ENCODE measurements at regions not wholly inside any gene's neighbourhood (a gene's known extent, or its start where the extent isn't known, plus 50 kb on each side); places are given as distances from the start of the nearest gene placed in this dataset.
A peak's percentile ranks its signal among the peaks of the same experiment; 100 is the strongest.

DNA sequence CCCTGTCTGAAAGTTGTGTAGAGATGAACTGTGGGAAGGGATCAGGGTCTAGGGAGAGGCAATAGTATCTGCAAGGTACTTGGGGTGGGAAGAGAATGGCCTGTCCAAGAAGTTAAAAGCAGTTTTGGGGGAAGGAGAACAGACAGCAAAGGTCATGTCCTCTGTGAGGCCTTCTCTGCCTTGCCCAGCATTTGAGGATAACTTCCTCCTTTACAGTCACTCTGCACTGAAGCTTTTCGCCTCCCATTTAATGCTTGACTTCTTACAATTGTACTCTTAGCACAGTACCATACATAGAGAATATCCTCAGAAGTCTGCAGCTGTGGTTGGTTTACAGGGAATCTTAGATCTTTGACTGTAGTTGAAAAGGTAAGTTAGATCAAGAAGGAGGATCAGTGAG lies 121.8 kb upstream of the AP1S2 start:
- Histone ChIP-seq H3K79me2 (ENCODE audit: low read length) (no peaks in the 10 kb centered on the region), H2AFZ (ENCODE audit: low read length) (no peak overlapping the region)

DNA sequence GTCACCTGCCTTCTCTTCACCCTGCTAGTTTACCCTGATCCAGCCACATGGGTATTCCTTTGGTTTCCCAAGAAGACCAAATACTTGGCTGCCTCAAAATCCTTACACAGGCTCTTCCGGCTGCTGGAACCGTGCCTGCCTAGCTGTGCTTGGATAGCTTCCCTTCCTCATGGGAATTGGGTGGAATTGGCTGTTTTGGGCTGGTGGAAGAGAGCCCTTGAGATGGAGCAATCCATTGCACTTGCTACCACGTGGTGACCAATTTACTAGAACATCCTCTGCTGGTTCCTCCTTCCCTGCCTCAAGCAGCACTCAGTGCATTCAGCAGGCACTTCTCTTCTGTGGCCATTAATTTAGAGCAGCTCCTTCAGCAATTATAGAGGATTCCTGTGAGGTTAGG lies 119.3 kb upstream of the AP1S2 start:
- Histone ChIP-seq H3K4me3 (ENCODE audit: low read length) (no peak overlapping the region), H3K4me1 (ENCODE audit: low read length) (no peaks in the 10 kb centered on the region; the same call in 1 of the 2 replicates), H3K9me3 (ENCODE audit: low read length) (no peaks in the 10 kb centered on the region), H3K27me3 (ENCODE audit: low read length) (no peaks in the 10 kb centered on the region), H3K79me2 (ENCODE audit: low read length) (no peaks in the 10 kb centered on the region), H2AFZ (ENCODE audit: low read length) (no peak overlapping the region), H3K9ac (ENCODE audit: low read length) (no peak overlapping the region), H3K27ac (ENCODE audit: low read length) (no peak overlapping the region), H3K36me3 (ENCODE audit: insufficient read depth, low read length) (no peaks in the 10 kb centered on the region), H3K4me2 (ENCODE audit: low read depth, low read length, poor library complexity, severe bottlenecking) (no peak overlapping the region), H3K9me2 (replicated peaks; ENCODE audit: insufficient read depth, low read length) (no peaks in the 10 kb centered on the region), H4K20me1 (ENCODE audit: insufficient read depth, low read depth, low read length) (no peaks in the 10 kb centered on the region)
- DNase-seq: no peak

More for the DNA sequence above, 121.8 kb upstream of the AP1S2 start:
- DNase-seq: no peak
- no peak overlapping the region for H3K27ac ChIP-seq (ENCODE audit: low read length)
- no peaks in the 10 kb centered on the region for H4K20me1 ChIP-seq (ENCODE audit: insufficient read depth, low read depth, low read length)
- H3K27me3 ChIP-seq (ENCODE audit: low read length): no peaks in the 10 kb centered on the region
- H3K4me1 ChIP-seq (ENCODE audit: low read length): no peaks in the 10 kb centered on the region; the same call in 1 of the 2 replicates
- H3K36me3 ChIP-seq (ENCODE audit: insufficient read depth, low read length): no peaks in the 10 kb centered on the region
- H3K4me3 ChIP-seq (ENCODE audit: low read length): no peak overlapping the region
- H3K9me2 ChIP-seq (replicated peaks; ENCODE audit: insufficient read depth, low read length): no peaks in the 10 kb centered on the region
- H3K9ac ChIP-seq (ENCODE audit: low read length): no peak overlapping the region
- no peaks in the 10 kb centered on the region for H3K9me3 ChIP-seq (ENCODE audit: low read length)
- H3K4me2 ChIP-seq (ENCODE audit: low read depth, low read length, poor library complexity, severe bottlenecking): no peak overlapping the region

DNA sequence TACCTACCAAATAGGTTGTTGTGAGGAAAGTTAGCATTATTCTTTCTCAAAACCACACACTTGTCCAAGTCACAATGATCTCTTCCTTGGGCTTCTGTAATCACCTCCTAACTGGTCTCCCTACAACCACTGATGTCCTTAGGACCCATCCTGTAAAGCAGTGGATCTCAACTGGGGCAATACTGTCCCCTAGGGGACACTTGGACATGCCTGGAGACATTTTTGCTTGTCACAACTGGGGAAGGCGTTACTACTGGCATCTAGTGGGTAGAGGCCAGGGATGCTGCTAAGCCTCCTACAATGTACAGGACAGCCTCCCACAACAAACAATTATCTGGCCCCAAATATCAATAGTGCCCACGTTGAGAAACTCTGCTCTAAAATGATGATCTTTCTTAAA lies 118.7 kb upstream of the AP1S2 start:
- Histone ChIP-seq H2AFZ (ENCODE audit: low read length) (no peak overlapping the region), H3K9ac (ENCODE audit: low read length) (no peak overlapping the region), H3K9me3 (ENCODE audit: low read length) (no peaks in the 10 kb centered on the region), H4K20me1 (ENCODE audit: insufficient read depth, low read depth, low read length) (no peaks in the 10 kb centered on the region), H3K27ac (ENCODE audit: low read length) (no peak overlapping the region), H3K27me3 (ENCODE audit: low read length) (no peaks in the 10 kb centered on the region), H3K79me2 (ENCODE audit: low read length) (no peaks in the 10 kb centered on the region), H3K4me3 (ENCODE audit: low read length) (no peak overlapping the region), H3K4me1 (ENCODE audit: low read length) (no peaks in the 10 kb centered on the region; the same call in 1 of the 2 replicates), H3K36me3 (ENCODE audit: insufficient read depth, low read length) (no peaks in the 10 kb centered on the region), H3K9me2 (replicated peaks; ENCODE audit: insufficient read depth, low read length) (no peaks in the 10 kb centered on the region), H3K4me2 (ENCODE audit: low read depth, low read length, poor library complexity, severe bottlenecking) (no peak overlapping the region)
- peak; percentile 77 for DNase-seq

DNA sequence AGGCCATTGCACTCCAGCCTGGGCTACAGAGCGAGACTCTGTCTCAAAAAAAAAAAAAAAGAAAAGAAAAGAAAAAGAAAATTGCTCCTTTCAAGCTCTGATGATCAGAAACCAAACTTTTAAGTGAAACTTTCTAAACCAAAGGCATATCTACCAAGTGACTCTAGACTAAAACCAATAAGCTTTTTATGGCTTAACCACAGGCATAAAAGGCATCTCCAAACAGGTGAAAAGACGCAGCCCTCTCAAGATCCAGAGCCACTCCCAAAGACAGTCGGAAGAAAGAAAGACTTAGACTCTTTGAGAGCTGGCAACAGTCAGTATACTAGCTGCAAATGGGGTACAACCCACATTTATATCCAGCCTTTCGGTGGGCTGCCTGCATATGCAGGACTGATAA lies 117.1 kb upstream of the AP1S2 start:
- Histone ChIP-seq H3K36me3 (ENCODE audit: insufficient read depth, low read length) (no peaks in the 10 kb centered on the region), H3K27ac (ENCODE audit: low read length) (no peak overlapping the region), H3K27me3 (ENCODE audit: low read length) (no peaks in the 10 kb centered on the region), H3K9me2 (replicated peaks; ENCODE audit: insufficient read depth, low read length) (no peaks in the 10 kb centered on the region), H4K20me1 (ENCODE audit: insufficient read depth, low read depth, low read length) (no peaks in the 10 kb centered on the region), H3K79me2 (ENCODE audit: low read length) (no peaks in the 10 kb centered on the region), H2AFZ (ENCODE audit: low read length) (no peak overlapping the region), H3K4me2 (ENCODE audit: low read depth, low read length, poor library complexity, severe bottlenecking) (no peak overlapping the region), H3K4me1 (ENCODE audit: low read length) (no peaks in the 10 kb centered on the region; the same call in 1 of the 2 replicates), H3K4me3 (ENCODE audit: low read length) (no peak overlapping the region), H3K9me3 (ENCODE audit: low read length) (no peaks in the 10 kb centered on the region), H3K9ac (ENCODE audit: low read length) (no peak overlapping the region)
- DNase-seq: no peak

DNA sequence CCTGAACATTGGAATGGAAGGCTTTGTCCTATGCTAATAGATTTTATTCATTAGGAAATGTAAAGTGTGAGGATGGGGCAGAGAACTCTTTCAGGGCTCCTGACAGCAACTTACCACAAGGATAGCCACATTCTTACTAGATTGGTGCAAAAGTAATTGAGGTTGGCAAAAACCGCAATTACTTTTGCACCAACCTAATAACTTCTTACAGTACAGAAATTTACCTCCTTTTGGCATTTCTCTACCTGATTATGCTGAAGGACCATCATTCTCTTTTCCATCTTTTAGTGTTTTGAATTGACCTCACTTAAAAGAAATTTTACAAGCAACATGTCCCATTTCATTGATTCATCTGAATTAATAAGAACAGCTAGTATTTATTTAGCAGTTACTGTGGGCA lies 109.2 kb upstream of the AP1S2 start:
- no peak for DNase-seq
- H3K9ac ChIP-seq (ENCODE audit: low read length): no peak overlapping the region
- H3K4me2 ChIP-seq (ENCODE audit: low read depth, low read length, poor library complexity, severe bottlenecking): no peak overlapping the region
- H3K36me3 ChIP-seq (ENCODE audit: insufficient read depth, low read length): no peaks in the 10 kb centered on the region
- H3K27me3 ChIP-seq (ENCODE audit: low read length): no peaks in the 10 kb centered on the region
- no peaks in the 10 kb centered on the region for H3K79me2 ChIP-seq (ENCODE audit: low read length)
- no peaks in the 10 kb centered on the region for H3K9me2 ChIP-seq (replicated peaks; ENCODE audit: insufficient read depth, low read length)
- no peak overlapping the region for H3K4me3 ChIP-seq (ENCODE audit: low read length)
- H3K9me3 ChIP-seq (ENCODE audit: low read length): no peaks in the 10 kb centered on the region
- no peaks in the 10 kb centered on the region for H4K20me1 ChIP-seq (ENCODE audit: insufficient read depth, low read depth, low read length)
- no peaks in the 10 kb centered on the region for H3K4me1 ChIP-seq (ENCODE audit: low read length)
- no peak overlapping the region for H2AFZ ChIP-seq (ENCODE audit: low read length)
- H3K27ac ChIP-seq (ENCODE audit: low read length): no peak overlapping the region

DNA sequence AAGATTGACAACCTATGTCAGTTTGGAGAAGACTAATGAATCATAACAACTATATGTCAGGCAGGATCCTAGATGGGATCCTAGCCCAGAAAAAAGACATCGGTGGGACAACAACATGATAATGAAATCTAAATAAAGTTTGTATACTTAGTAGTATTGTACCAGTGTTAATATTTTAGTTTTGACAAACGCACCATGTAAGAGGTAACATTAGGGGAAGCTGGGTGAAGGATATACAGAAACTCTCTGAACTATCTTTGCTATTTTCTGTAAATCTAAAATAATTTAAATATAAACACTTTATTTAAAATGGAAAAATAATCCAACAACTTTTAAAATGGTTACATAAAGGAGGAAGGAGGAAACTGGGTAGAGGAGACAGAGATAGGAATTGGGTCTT lies 105.6 kb upstream of the AP1S2 start:
- H3K4me3 ChIP-seq (ENCODE audit: low read length): no peak overlapping the region
- H4K20me1 ChIP-seq (ENCODE audit: insufficient read depth, low read depth, low read length): no peaks in the 10 kb centered on the region
- H3K36me3 ChIP-seq (ENCODE audit: insufficient read depth, low read length): no peaks in the 10 kb centered on the region
- no peak overlapping the region for H3K27ac ChIP-seq (ENCODE audit: low read length)
- H3K79me2 ChIP-seq (ENCODE audit: low read length): no peaks in the 10 kb centered on the region
- H3K9me3 ChIP-seq (ENCODE audit: low read length): no peaks in the 10 kb centered on the region
- no peak overlapping the region for H2AFZ ChIP-seq (ENCODE audit: low read length)
- H3K4me2 ChIP-seq (ENCODE audit: low read depth, low read length, poor library complexity, severe bottlenecking): no peak overlapping the region
- no peak overlapping the region for H3K9ac ChIP-seq (ENCODE audit: low read length)
- no peaks in the 10 kb centered on the region for H3K4me1 ChIP-seq (ENCODE audit: low read length)
- H3K27me3 ChIP-seq (ENCODE audit: low read length): no peaks in the 10 kb centered on the region
- no peak for DNase-seq
- no peaks in the 10 kb centered on the region for H3K9me2 ChIP-seq (replicated peaks; ENCODE audit: insufficient read depth, low read length)

DNA sequence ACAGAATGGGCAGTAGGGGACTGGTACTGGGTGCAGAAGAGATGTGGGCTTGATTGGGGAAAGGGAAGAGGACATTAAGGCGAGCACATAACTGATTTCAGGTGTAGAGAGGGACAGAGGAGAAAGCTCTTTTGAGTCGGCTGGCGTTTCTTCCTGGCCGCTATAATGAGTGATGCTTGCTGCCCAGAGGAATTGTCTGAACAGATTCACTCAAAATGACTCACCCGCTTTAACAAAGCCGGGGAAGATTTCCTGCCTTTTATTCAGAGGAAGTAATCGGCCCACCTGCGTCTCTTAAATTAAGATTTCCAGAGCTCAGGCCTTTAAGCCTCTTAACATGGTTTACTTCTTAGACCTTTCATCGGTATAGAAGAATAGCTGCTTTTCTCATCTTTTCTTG lies 102.1 kb upstream of the AP1S2 start:
- no peaks in the 10 kb centered on the region for H3K9me3 ChIP-seq (ENCODE audit: low read length)
- H3K4me3 ChIP-seq (ENCODE audit: low read length): no peak overlapping the region
- no peaks in the 10 kb centered on the region for H3K36me3 ChIP-seq (ENCODE audit: insufficient read depth, low read length)
- no peak overlapping the region for H3K9ac ChIP-seq (ENCODE audit: low read length)
- no peaks in the 10 kb centered on the region for H4K20me1 ChIP-seq (ENCODE audit: insufficient read depth, low read depth, low read length)
- no peaks in the 10 kb centered on the region for H3K9me2 ChIP-seq (replicated peaks; ENCODE audit: insufficient read depth, low read length)
- no peak for DNase-seq
- no peak overlapping the region for H2AFZ ChIP-seq (ENCODE audit: low read length)
- no peaks in the 10 kb centered on the region for H3K27me3 ChIP-seq (ENCODE audit: low read length)
- no peaks in the 10 kb centered on the region for H3K4me1 ChIP-seq (ENCODE audit: low read length)
- no peak overlapping the region for H3K4me2 ChIP-seq (ENCODE audit: low read depth, low read length, poor library complexity, severe bottlenecking)
- H3K27ac ChIP-seq (ENCODE audit: low read length): no peak overlapping the region
- no peaks in the 10 kb centered on the region for H3K79me2 ChIP-seq (ENCODE audit: low read length)

DNA sequence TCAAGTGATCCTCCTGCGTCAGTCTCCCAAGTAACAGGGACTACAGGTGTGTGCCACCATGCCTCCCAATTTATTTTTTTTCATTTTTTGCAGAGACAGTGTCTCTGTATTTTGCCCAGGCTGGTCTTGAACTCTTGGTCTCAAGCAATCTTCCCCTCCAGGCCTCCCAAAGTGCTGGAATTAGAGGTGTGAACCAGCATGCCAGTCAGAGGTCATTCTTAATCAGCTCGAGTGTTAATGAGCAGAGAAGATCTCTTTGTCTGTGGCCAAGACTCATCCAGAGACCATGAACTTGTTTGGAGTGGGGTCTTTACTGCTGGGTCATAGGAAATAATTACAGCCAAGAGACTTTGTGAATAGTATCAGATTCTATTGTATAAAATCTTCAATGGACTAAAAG lies 99.2 kb upstream of the AP1S2 start:
- H3K9me3 ChIP-seq (ENCODE audit: low read length): no peaks in the 10 kb centered on the region
- no peak overlapping the region for H3K27ac ChIP-seq (ENCODE audit: low read length)
- no peak overlapping the region for H3K9ac ChIP-seq (ENCODE audit: low read length)
- no peaks in the 10 kb centered on the region for H3K4me1 ChIP-seq (ENCODE audit: low read length)
- H3K27me3 ChIP-seq (ENCODE audit: low read length): no peaks in the 10 kb centered on the region
- no peak overlapping the region for H2AFZ ChIP-seq (ENCODE audit: low read length)
- no peak overlapping the region for H3K4me2 ChIP-seq (ENCODE audit: low read depth, low read length, poor library complexity, severe bottlenecking)
- no peak for DNase-seq
- no peaks in the 10 kb centered on the region for H4K20me1 ChIP-seq (ENCODE audit: insufficient read depth, low read depth, low read length)
- no peaks in the 10 kb centered on the region for H3K36me3 ChIP-seq (ENCODE audit: insufficient read depth, low read length)
- no peaks in the 10 kb centered on the region for H3K9me2 ChIP-seq (replicated peaks; ENCODE audit: insufficient read depth, low read length)
- no peak overlapping the region for H3K4me3 ChIP-seq (ENCODE audit: low read length)
- no peaks in the 10 kb centered on the region for H3K79me2 ChIP-seq (ENCODE audit: low read length)

DNA sequence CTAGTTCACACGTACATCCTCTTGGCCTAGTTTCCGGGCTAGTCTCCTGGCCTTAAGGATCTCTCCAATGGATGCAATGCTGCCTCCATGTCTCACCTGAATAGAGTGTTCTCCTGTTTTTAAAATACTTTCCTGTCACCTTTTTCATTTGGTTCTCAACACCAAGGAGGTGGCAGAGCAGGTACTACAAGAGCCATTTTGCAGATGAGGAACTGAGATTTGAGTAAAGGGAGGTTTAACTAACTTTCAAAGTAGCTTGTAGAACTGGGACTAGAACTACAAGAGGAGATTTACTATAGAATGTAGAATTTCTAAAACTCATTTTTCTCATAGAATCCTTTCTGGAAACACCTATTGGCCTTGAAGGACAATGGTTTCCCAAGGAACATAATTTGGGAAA lies 97.6 kb upstream of the AP1S2 start:
- no peak overlapping the region for H3K9ac ChIP-seq (ENCODE audit: low read length)
- no peaks in the 10 kb centered on the region for H3K9me2 ChIP-seq (replicated peaks; ENCODE audit: insufficient read depth, low read length)
- no peak overlapping the region for H2AFZ ChIP-seq (ENCODE audit: low read length)
- no peak overlapping the region for H3K4me2 ChIP-seq (ENCODE audit: low read depth, low read length, poor library complexity, severe bottlenecking)
- H3K36me3 ChIP-seq (ENCODE audit: insufficient read depth, low read length): no peaks in the 10 kb centered on the region
- no peaks in the 10 kb centered on the region for H3K79me2 ChIP-seq (ENCODE audit: low read length)
- no peaks in the 10 kb centered on the region for H3K4me1 ChIP-seq (ENCODE audit: low read length)
- no peak for DNase-seq
- no peak overlapping the region for H3K4me3 ChIP-seq (ENCODE audit: low read length)
- no peak overlapping the region for H3K27ac ChIP-seq (ENCODE audit: low read length)
- H3K27me3 ChIP-seq (ENCODE audit: low read length): no peaks in the 10 kb centered on the region
- no peaks in the 10 kb centered on the region for H4K20me1 ChIP-seq (ENCODE audit: insufficient read depth, low read depth, low read length)
- no peaks in the 10 kb centered on the region for H3K9me3 ChIP-seq (ENCODE audit: low read length)
